Neural progenitor cell (in vitro differentiated cells): ENCODE measurements at regions not wholly inside any gene's neighbourhood (a gene's known extent, or its start where the extent isn't known, plus 50 kb on each side); places are given as distances from the start of the nearest gene placed in this dataset.

Experiments
- DNase-seq: peaks from one replicate; pipeline ENCODE4 v3.0.0-alpha.2; 2016; ENCODE audit warnings: low spot score
- H2AFZ ChIP-seq: fragments of 200-600 bp; sonication (generic); replicated peaks from 2 replicates; pipeline ENCODE4 v1.6.1; 2016; ENCODE audit warnings: antibody characterized with exemption
- H3F3A ChIP-seq: fragments of 200-600 bp; sonication (generic); 2 replicates; pipeline ENCODE4 v1.6.1; 2016; ENCODE audit warnings: antibody characterized with exemption, low read depth
- H3K27ac ChIP-seq: fragments of 200-600 bp; sonication (generic); 2 replicates; pipeline ENCODE4 v1.5.1; 2016; ENCODE audit warnings: mild to moderate bottlenecking
- H3K27me3 ChIP-seq: fragments of 200-600 bp; sonication (generic); 2 replicates; pipeline ENCODE4 v1.6.1; 2016; ENCODE audit warnings: mild to moderate bottlenecking, moderate library complexity
- H3K36me3 ChIP-seq: fragments of 200-600 bp; sonication (generic); 2 replicates; pipeline ENCODE4 v1.5.1; 2016
- H3K4me1 ChIP-seq: fragments of 200-600 bp; sonication (generic); 2 replicates; pipeline ENCODE4 v1.6.1; 2016; ENCODE audit warnings: mixed run types
- H3K4me2 ChIP-seq: fragments of 200-600 bp; sonication (generic); 2 replicates; pipeline ENCODE4 v1.6.1; 2016
- H3K4me3 ChIP-seq: fragments of 200-600 bp; sonication (generic); 2 replicates; pipeline ENCODE4 v1.5.1; 2016
- H3K79me2 ChIP-seq: fragments of 200-600 bp; sonication (generic); 2 replicates; pipeline ENCODE4 v1.6.1; 2016; ENCODE audit warnings: low read depth
- H3K9ac ChIP-seq: fragments of 200-600 bp; sonication (generic); 2 replicates; pipeline ENCODE4 v1.6.1; 2016
- H3K9me3 ChIP-seq: fragments of 200-600 bp; sonication (generic); 2 replicates; pipeline ENCODE4 v1.5.1; 2016; ENCODE audit warnings: low read depth
- H4K20me1 ChIP-seq: fragments of 200-600 bp; sonication (generic); 2 replicates; pipeline ENCODE4 v1.6.1; 2016; ENCODE audit warnings: low read depth
- H3K27ac Mint-ChIP-seq: 3 replicates; pipeline ENCODE4 v1.8.0; 2021; ENCODE audit warnings: mixed read lengths
- H3K27me3 Mint-ChIP-seq: 2 replicates; pipeline ENCODE4 v1.8.0; 2022; ENCODE audit warnings: low read depth, mild to moderate bottlenecking, inconsistent platforms, moderate library complexity, mixed read lengths; ENCODE audit not compliant: insufficient read depth
- H3K36me3 Mint-ChIP-seq: 3 replicates; pipeline ENCODE4 v1.8.0; 2021; ENCODE audit warnings: mixed read lengths
- H3K4me1 Mint-ChIP-seq: 3 replicates; pipeline ENCODE4 v1.8.0; 2021; ENCODE audit warnings: mixed read lengths
- H3K4me3 Mint-ChIP-seq: 3 replicates; pipeline ENCODE4 v1.8.0; 2021; ENCODE audit warnings: mild to moderate bottlenecking, moderate library complexity, mixed read lengths
- H3K9me3 Mint-ChIP-seq: 3 replicates; pipeline ENCODE4 v1.8.0; 2020; ENCODE audit warnings: mixed read lengths
- CTCF ChIP-seq: fragments of 200-600 bp; sonication (generic); IDR thresholded peaks from 2 replicates; pipeline ENCODE4 v1.5.1; 2017; ENCODE audit warnings: antibody characterized with exemption, mild to moderate bottlenecking
- EZH2 ChIP-seq: fragments of 200-600 bp; sonication (generic); IDR thresholded peaks from 2 replicates; pipeline ENCODE4 v1.6.1; 2017; ENCODE audit warnings: antibody characterized with exemption, mild to moderate bottlenecking, moderate library complexity
- EZH2phosphoT487 ChIP-seq: fragments of 200-600 bp; sonication (generic); IDR thresholded peaks from 2 replicates; pipeline ENCODE4 v1.6.1; 2017; ENCODE audit warnings: antibody characterized with exemption

- Mint-ChIP-seq H3K4me3 (no peak overlapping the region), H3K4me1 (peaks cover 22% of the 10 kb centered on the region), H3K27me3 (peaks cover 6% of the 10 kb centered on the region), H3K36me3 (no peaks in the 10 kb centered on the region), H3K27ac (peak overlapping the region; percentile 50), H3K9me3 (no peaks in the 10 kb centered on the region)
- H3K4me3 ChIP-seq = no peak overlapping the region
- no peak overlapping the region for H3K27ac ChIP-seq
- no peaks in the 10 kb centered on the region for H3K9me3 ChIP-seq
- DNase-seq = no peak
- TF ChIP-seq CTCF (no peak), EZH2phosphoT487 (no peak), EZH2 (no peak)
- H3K36me3 ChIP-seq = no peaks in the 10 kb centered on the region
- no peak overlapping the region for H3K9ac ChIP-seq
- no peaks in the 10 kb centered on the region for H3K27me3 ChIP-seq
- H3F3A ChIP-seq = no peaks in the 10 kb centered on the region
- H3K4me1 ChIP-seq = no peaks in the 10 kb centered on the region
- H2AFZ ChIP-seq = no peak overlapping the region
- no peaks in the 10 kb centered on the region for H4K20me1 ChIP-seq
- no peaks in the 10 kb centered on the region for H3K79me2 ChIP-seq
- H3K4me2 ChIP-seq = no peak overlapping the region
Observed at GRCh38 chr10:84583501-84583900, 255.1 kb downstream of the CCSER2 start.

- no peak overlapping the region for H3K27ac ChIP-seq
Observed at GRCh38 chr10:84587789-84588188, 259.4 kb downstream of the CCSER2 start.

GRCh38 chr10:84588426-84588825 lies 260.0 kb downstream of the CCSER2 start:
- H3K27me3 ChIP-seq = no peaks in the 10 kb centered on the region
- no peaks in the 10 kb centered on the region for H3K36me3 ChIP-seq
- TF ChIP-seq EZH2 = no peak
- no peak for TF ChIP-seq CTCF
- no peak for TF ChIP-seq EZH2phosphoT487
- H3K9ac ChIP-seq = no peak overlapping the region
- no peak overlapping the region for H3K4me3 ChIP-seq
- no peak overlapping the region for H3K27ac ChIP-seq
- H3K36me3 Mint-ChIP-seq = no peaks in the 10 kb centered on the region
- no peak overlapping the region for H3K4me2 ChIP-seq
- H3K9me3 ChIP-seq = no peaks in the 10 kb centered on the region
- H3F3A ChIP-seq = no peaks in the 10 kb centered on the region
- no peak overlapping the region for H2AFZ ChIP-seq
- no peaks in the 10 kb centered on the region for H4K20me1 ChIP-seq
- no peak for DNase-seq
- H3K79me2 ChIP-seq = no peaks in the 10 kb centered on the region
- H3K4me3 Mint-ChIP-seq = no peak overlapping the region
- peaks cover 3% of the 10 kb centered on the region for H3K27me3 Mint-ChIP-seq
- no peak overlapping the region for H3K27ac Mint-ChIP-seq
- peaks cover 26% of the 10 kb centered on the region for H3K4me1 Mint-ChIP-seq
- peaks cover 2% of the 10 kb centered on the region for H3K4me1 ChIP-seq
- H3K9me3 Mint-ChIP-seq = peaks cover 2% of the 10 kb centered on the region

More at GRCh38 chr10:84587789-84588188, 259.4 kb downstream of the CCSER2 start:
- no peak for DNase-seq
- peaks cover 27% of the 10 kb centered on the region for H3K4me1 Mint-ChIP-seq
- H3K9ac ChIP-seq = no peak overlapping the region
- no peak overlapping the region for H3K4me3 ChIP-seq
- no peak for TF ChIP-seq EZH2phosphoT487
- no peak for TF ChIP-seq CTCF
- TF ChIP-seq EZH2 = no peak
- H3K4me2 ChIP-seq = no peak overlapping the region
- H3K9me3 Mint-ChIP-seq = peaks cover 2% of the 10 kb centered on the region
- peaks cover 3% of the 10 kb centered on the region for H3K27me3 Mint-ChIP-seq
- no peaks in the 10 kb centered on the region for H3K27me3 ChIP-seq
- H3K27ac Mint-ChIP-seq = no peak overlapping the region
- H2AFZ ChIP-seq = no peak overlapping the region
- H3K36me3 ChIP-seq = no peaks in the 10 kb centered on the region
- no peaks in the 10 kb centered on the region for H3K9me3 ChIP-seq
- no peaks in the 10 kb centered on the region for H3K4me1 ChIP-seq
- H3K4me3 Mint-ChIP-seq = no peak overlapping the region
- H3K36me3 Mint-ChIP-seq = no peaks in the 10 kb centered on the region
- H4K20me1 ChIP-seq = no peaks in the 10 kb centered on the region
- no peaks in the 10 kb centered on the region for H3F3A ChIP-seq
- H3K79me2 ChIP-seq = no peaks in the 10 kb centered on the region
